Spinal cord (tissue), 9 donors: ENCODE measurements at regions not wholly inside any gene's neighbourhood (a gene's known extent, or its start where the extent isn't known, plus 50 kb on each side); places are given as distances from the start of the nearest gene placed in this dataset.
"Not testable (repeated sequence)": the region's sequence is repeated elsewhere in the genome, so short reads cannot be mapped to it uniquely, and the experiment has no call there.

Experiments
- DNase-seq, 6 donors: peaks; one replicate each; pipeline versions ENCODE4 v3.0.0 to v3.0.0-alpha.2; 2013 to 2015; ENCODE audit warnings: low spot score in 6 of 6, low read depth in 4 of 6
- H3K27ac ChIP-seq: one replicate; pipeline ENCODE4 v1.5.1; 2013; ENCODE audit warnings: low read depth, low read length, control low read depth
- H3K27me3 ChIP-seq: one replicate; pipeline ENCODE4 v1.6.1; 2013; ENCODE audit warnings: low read length; ENCODE audit not compliant: control insufficient read depth, insufficient read depth
- H3K36me3 ChIP-seq: one replicate; pipeline ENCODE4 v1.6.1; 2013; ENCODE audit warnings: low read length; ENCODE audit not compliant: control insufficient read depth, insufficient read depth
- H3K4me1 ChIP-seq: one replicate; pipeline ENCODE4 v1.6.1; 2013; ENCODE audit warnings: low read length; ENCODE audit not compliant: control insufficient read depth, insufficient read depth
- H3K4me3 ChIP-seq: one replicate; pipeline ENCODE4 v1.5.1; 2013; ENCODE audit warnings: low read depth, low read length, control low read depth
- H3K9me3 ChIP-seq: one replicate; pipeline ENCODE4 v1.6.1; 2013; ENCODE audit warnings: low read length; ENCODE audit not compliant: control insufficient read depth, insufficient read depth
- WGBS: methylation state at CpG from one replicate; pipeline ENCODE4 v1.1.5; 2013; ENCODE audit warnings: missing lambda C conversion rate; ENCODE audit not compliant: insufficient coverage; 5-methylcytosine and 5-hydroxymethylcytosine counted together
- donor health status: healthy.

- not testable (repeated sequence) for H3K27me3 ChIP-seq, H3K9me3 ChIP-seq, H3K36me3 ChIP-seq, H3K4me1 ChIP-seq, H3K4me3 ChIP-seq, H3K27ac ChIP-seq, DNase-seq
- WGBS, result no CpG with 5 or more reads among the region's 6 CpGs
Measured at GRCh38 chr2:89236832-89237450, 545.5 kb downstream of the RPIA start.

GRCh38 chr2:89237783-89238182 is 546.3 kb downstream of the RPIA start:
- WGBS, result no CpG with 5 or more reads among the region's 4 CpGs
- not testable (repeated sequence) for H3K36me3 ChIP-seq, H3K9me3 ChIP-seq, DNase-seq, H3K4me3 ChIP-seq, H3K27me3 ChIP-seq, H3K27ac ChIP-seq, H3K4me1 ChIP-seq

GRCh38 chr2:89243114-89243700 is 551.7 kb downstream of the RPIA start:
- not testable (repeated sequence) for H3K27ac ChIP-seq, H3K27me3 ChIP-seq, H3K4me1 ChIP-seq, H3K4me3 ChIP-seq, DNase-seq, H3K36me3 ChIP-seq, H3K9me3 ChIP-seq
- 52% methylated on average over 2 of the region's 4 CpGs for WGBS

GRCh38 chr2:89244407-89244806 is 552.9 kb downstream of the RPIA start:
- H3K4me3 ChIP-seq, H3K4me1 ChIP-seq, H3K27ac ChIP-seq, H3K9me3 ChIP-seq, H3K36me3 ChIP-seq, H3K27me3 ChIP-seq, DNase-seq: not testable (repeated sequence)

- not testable (repeated sequence) for H3K9me3 ChIP-seq, DNase-seq, H3K4me3 ChIP-seq, H3K27ac ChIP-seq, H3K27me3 ChIP-seq, H3K36me3 ChIP-seq, H3K4me1 ChIP-seq
- no CpG with 5 or more reads among the region's 1 CpG for WGBS
Measured at GRCh38 chr2:89245478-89245877, 554.0 kb downstream of the RPIA start.

GRCh38 chr2:89246027-89246426 is 554.6 kb downstream of the RPIA start:
- not testable (repeated sequence) for H3K36me3 ChIP-seq, H3K27me3 ChIP-seq, H3K9me3 ChIP-seq, H3K4me1 ChIP-seq, DNase-seq, H3K27ac ChIP-seq, H3K4me3 ChIP-seq
- WGBS, result no CpG with 5 or more reads among the region's 4 CpGs

GRCh38 chr2:89246620-89247019 is 555.1 kb downstream of the RPIA start:
- DNase-seq, H3K9me3 ChIP-seq, H3K4me1 ChIP-seq, H3K27me3 ChIP-seq, H3K27ac ChIP-seq, H3K36me3 ChIP-seq, H3K4me3 ChIP-seq: not testable (repeated sequence)
- WGBS, result no CpG with 5 or more reads among the region's 2 CpGs

- H3K4me1 ChIP-seq, H3K4me3 ChIP-seq: not testable (repeated sequence)
- 89% methylated on average over 1 of the region's 3 CpGs for WGBS
Measured at GRCh38 chr2:89255013-89255412, 563.5 kb downstream of the RPIA start.

GRCh38 chr2:89273443-89273842 is 582.0 kb downstream of the RPIA start:
- no CpG with 5 or more reads among the region's 4 CpGs for WGBS
- not testable (repeated sequence) for H3K27me3 ChIP-seq, DNase-seq, H3K27ac ChIP-seq, H3K36me3 ChIP-seq, H3K4me1 ChIP-seq, H3K9me3 ChIP-seq, H3K4me3 ChIP-seq

More at GRCh38 chr2:89255013-89255412, 563.5 kb downstream of the RPIA start:
- H3K27me3 ChIP-seq, H3K27ac ChIP-seq, H3K36me3 ChIP-seq, DNase-seq, H3K9me3 ChIP-seq: not testable (repeated sequence)

- H3K9me3 ChIP-seq, H3K27me3 ChIP-seq, DNase-seq, H3K4me3 ChIP-seq, H3K27ac ChIP-seq, H3K4me1 ChIP-seq, H3K36me3 ChIP-seq: not testable (repeated sequence)
- WGBS, result no CpG with 5 or more reads among the region's 3 CpGs
Measured at GRCh38 chr2:89280536-89280935, 589.1 kb downstream of the RPIA start.
